Lower leg skin (tissue), 3 donors: ENCODE measurements at regions not wholly inside any gene's neighbourhood (a gene's known extent, or its start where the extent isn't known, plus 50 kb on each side); places are given as distances from the start of the nearest gene placed in this dataset.

Experiments used
- CTCF ChIP-seq, 3 donors: fragments of 450-650 bp; IDR thresholded peaks; one replicate each; pipeline ENCODE4 v1.5.1; 2016; ENCODE audit warnings: antibody characterized with exemption in 3 of 3, mild to moderate bottlenecking in 3 of 3, moderate library complexity in 2 of 3
- POLR2A ChIP-seq, 2 donors: fragments of 450-650 bp; IDR thresholded peaks; one replicate each; pipeline ENCODE4 v1.6.1; 2016 to 2017; ENCODE audit warnings: antibody characterized with exemption in 2 of 2, mild to moderate bottlenecking in 1 of 2, moderate library complexity in 1 of 2

- TF ChIP-seq CTCF (IDR thresholded peaks at IDR 0.05) (no peak), POLR2A (IDR thresholded peaks at IDR 0.05) (no peak)
Measured at GRCh38 chr12:13275241-13276085, 78.9 kb downstream of the EMP1 start.
